Trophoblast cell (in vitro differentiated cells and primary cell): ENCODE measurements at regions not wholly inside any gene's neighbourhood (a gene's known extent, or its start where the extent isn't known, plus 50 kb on each side); places are given as distances from the start of the nearest gene placed in this dataset.

ENCODE experiments used
- DNase-seq, 2 donors: peaks; one replicate each; pipeline ENCODE4 v3.0.0-alpha.2; 2016
- H2AFZ ChIP-seq: 2 replicates; pipeline ENCODE4 v1.6.1; 2013; ENCODE audit warnings: low read length, moderate library complexity, mild to moderate bottlenecking; ENCODE audit not compliant: insufficient read depth, poor library complexity
- H2AK5ac ChIP-seq: 2 replicates; pipeline ENCODE4 v1.6.1; 2013; ENCODE audit warnings: mild to moderate bottlenecking, low read length
- H2BK120ac ChIP-seq: 2 replicates; pipeline ENCODE4 v1.6.1; 2013; ENCODE audit warnings: low read length, mild to moderate bottlenecking, moderate library complexity; ENCODE audit not compliant: insufficient read depth, poor library complexity
- H2BK12ac ChIP-seq: 2 replicates; pipeline ENCODE4 v1.6.1; 2013; ENCODE audit warnings: mild to moderate bottlenecking, low read length, moderate library complexity
- H2BK5ac ChIP-seq: 2 replicates; pipeline ENCODE4 v1.6.1; 2013; ENCODE audit warnings: low read length, low read depth, moderate library complexity, mild to moderate bottlenecking; ENCODE audit not compliant: poor library complexity
- H3K14ac ChIP-seq: 2 replicates; pipeline ENCODE4 v1.6.1; 2013; ENCODE audit warnings: mild to moderate bottlenecking, low read length
- H3K18ac ChIP-seq: 2 replicates; pipeline ENCODE4 v1.6.1; 2013; ENCODE audit warnings: mild to moderate bottlenecking, low read length
- H3K23ac ChIP-seq: 2 replicates; pipeline ENCODE4 v1.6.1; 2013; ENCODE audit warnings: low read length
- H3K27ac ChIP-seq: 2 replicates; pipeline ENCODE4 v1.5.1; 2013; ENCODE audit warnings: low read depth, mild to moderate bottlenecking, inconsistent platforms, low read length, moderate library complexity
- H3K27me3 ChIP-seq: 2 replicates; pipeline ENCODE4 v1.6.1; 2013; ENCODE audit warnings: inconsistent platforms, mild to moderate bottlenecking, low read length, moderate library complexity; ENCODE audit not compliant: insufficient read depth
- H3K36me3 ChIP-seq, 2 experiments: 1 replicate in 1 of 2; 2 replicates in 1 of 2; pipeline ENCODE4 v1.6.1; 2013; ENCODE audit warnings: low read length in 2 of 2, mild to moderate bottlenecking in 2 of 2, moderate library complexity in 1 of 2; ENCODE audit not compliant: insufficient read depth in 2 of 2, control insufficient read depth in 1 of 2
- H3K4ac ChIP-seq: 2 replicates; pipeline ENCODE4 v1.6.1; 2013; ENCODE audit warnings: low read depth, mild to moderate bottlenecking, low read length, moderate library complexity
- H3K4me1 ChIP-seq, 2 experiments: 1 replicate in 1 of 2; 2 replicates in 1 of 2; pipeline ENCODE4 v1.6.1; 2013; ENCODE audit warnings: low read length in 2 of 2, mild to moderate bottlenecking in 2 of 2, moderate library complexity in 1 of 2; ENCODE audit not compliant: insufficient read depth in 2 of 2, control insufficient read depth in 1 of 2
- H3K4me2 ChIP-seq: 2 replicates; pipeline ENCODE4 v1.6.1; 2013; ENCODE audit warnings: inconsistent platforms, mild to moderate bottlenecking, low read length, moderate library complexity
- H3K4me3 ChIP-seq: 2 replicates; pipeline ENCODE4 v1.5.1; 2013; ENCODE audit warnings: mild to moderate bottlenecking, low read depth, low read length, inconsistent platforms
- H3K79me1 ChIP-seq: one replicate; pipeline ENCODE4 v1.6.1; 2013; ENCODE audit warnings: low read length
- H3K79me2 ChIP-seq: 2 replicates; pipeline ENCODE4 v1.6.1; 2013; ENCODE audit warnings: low read length, mild to moderate bottlenecking; ENCODE audit not compliant: control insufficient read depth, insufficient read depth, poor library complexity
- H3K9ac ChIP-seq: 2 replicates; pipeline ENCODE4 v1.6.1; 2013; ENCODE audit warnings: mild to moderate bottlenecking, low read length
- H3K9me3 ChIP-seq: 2 replicates; pipeline ENCODE4 v1.6.1; 2013; ENCODE audit warnings: low read depth, mild to moderate bottlenecking, control low read depth, inconsistent platforms, low read length; ENCODE audit not compliant: insufficient read depth
- H4K12ac ChIP-seq: 2 replicates; pipeline ENCODE4 v1.6.1; 2013; ENCODE audit warnings: low read depth, mild to moderate bottlenecking, low read length, moderate library complexity
- H4K8ac ChIP-seq: 2 replicates; pipeline ENCODE4 v1.6.1; 2013; ENCODE audit warnings: low read depth, mild to moderate bottlenecking, low read length, moderate library complexity
- H4K91ac ChIP-seq: one replicate; pipeline ENCODE4 v1.6.1; 2013; ENCODE audit warnings: low read depth, mild to moderate bottlenecking, low read length, moderate library complexity
- WGBS: extraction: QIAGEN DNeasy Blood & Tissue Kit; methylation state at CpG from one replicate; pipeline ENCODE4 v1.1.7; 2013; ENCODE audit warnings: missing lambda C conversion rate; ENCODE audit not compliant: insufficient read length, insufficient coverage; ENCODE audit errors: extremely low coverage; 5-methylcytosine and 5-hydroxymethylcytosine counted together

DNA sequence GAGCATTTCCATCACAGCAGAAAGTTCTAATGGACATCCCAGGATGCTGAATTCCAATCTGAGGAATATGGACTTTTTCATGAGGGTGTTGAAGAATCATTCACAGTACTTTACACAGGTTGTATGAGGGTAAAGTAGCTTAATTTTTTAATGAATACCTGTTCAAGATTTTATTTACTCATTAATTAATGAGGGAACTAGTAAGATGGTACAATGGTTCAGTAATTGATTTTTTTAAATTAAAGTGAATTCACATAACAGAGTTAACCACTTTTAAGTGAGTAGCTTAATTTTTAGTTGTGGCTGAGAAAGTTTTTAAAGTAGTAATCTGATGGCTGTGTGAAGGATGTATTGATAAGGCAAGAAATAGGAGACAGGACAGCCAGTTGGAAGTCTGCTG is 266.5 kb downstream of the GFRA1 start:
- no peak overlapping the region for H3K18ac ChIP-seq
- no peak overlapping the region for H3K9ac ChIP-seq
- H3K4me3 ChIP-seq, result no peak overlapping the region
- H3K36me3 ChIP-seq, result no peaks in the 10 kb centered on the region
- H3K23ac ChIP-seq, result no peak overlapping the region
- DNase-seq, result no peak
- H3K4me1 ChIP-seq, result no peaks in the 10 kb centered on the region
- peaks cover 3% of the 10 kb centered on the region for H3K27me3 ChIP-seq
- H2AFZ ChIP-seq, result no peak overlapping the region
- peaks cover 1% of the 10 kb centered on the region for H3K9me3 ChIP-seq
- H2BK12ac ChIP-seq, result no peak overlapping the region
- H2AK5ac ChIP-seq, result no peak overlapping the region
- no peak overlapping the region for H2BK5ac ChIP-seq
- H4K91ac ChIP-seq, result no peak overlapping the region
- no peak overlapping the region for H2BK120ac ChIP-seq
- no peak overlapping the region for H4K8ac ChIP-seq
- no peak overlapping the region for H3K4me2 ChIP-seq
- no peaks in the 10 kb centered on the region for H3K79me1 ChIP-seq
- H3K79me2 ChIP-seq, result no peaks in the 10 kb centered on the region
- no peak overlapping the region for H3K4ac ChIP-seq
- no peak overlapping the region for H3K14ac ChIP-seq
- H3K27ac ChIP-seq, result no peak overlapping the region
- H4K12ac ChIP-seq, result no peak overlapping the region

- Histone ChIP-seq H3K4ac (no peak overlapping the region), H3K79me2 (no peaks in the 10 kb centered on the region), H3K9me3 (peaks cover 1% of the 10 kb centered on the region), H3K18ac (no peak overlapping the region), H3K23ac (no peak overlapping the region), H3K4me3 (no peak overlapping the region), H3K4me2 (no peak overlapping the region), H4K8ac (no peak overlapping the region), H3K4me1 (peaks cover 0 to 2% of the 10 kb centered on the region in 2 experiments), H3K27ac (no peak overlapping the region), H4K12ac (no peak overlapping the region), H2AFZ (no peak overlapping the region), H3K79me1 (no peaks in the 10 kb centered on the region), H3K9ac (no peak overlapping the region), H2AK5ac (no peak overlapping the region), H4K91ac (no peak overlapping the region), H2BK5ac (no peak overlapping the region), H3K14ac (no peak overlapping the region), H3K27me3 (peaks cover 3% of the 10 kb centered on the region), H2BK120ac (no peak overlapping the region), H2BK12ac (no peak overlapping the region), H3K36me3 (no peaks in the 10 kb centered on the region)
- DNase-seq, result peak in 1 of 2 donors; percentile 23
- WGBS, result no CpG with 5 or more reads among the region's 2 CpGs
Measured at GRCh38 chr10:116005301-116005700, 267.7 kb downstream of the GFRA1 start.

DNA sequence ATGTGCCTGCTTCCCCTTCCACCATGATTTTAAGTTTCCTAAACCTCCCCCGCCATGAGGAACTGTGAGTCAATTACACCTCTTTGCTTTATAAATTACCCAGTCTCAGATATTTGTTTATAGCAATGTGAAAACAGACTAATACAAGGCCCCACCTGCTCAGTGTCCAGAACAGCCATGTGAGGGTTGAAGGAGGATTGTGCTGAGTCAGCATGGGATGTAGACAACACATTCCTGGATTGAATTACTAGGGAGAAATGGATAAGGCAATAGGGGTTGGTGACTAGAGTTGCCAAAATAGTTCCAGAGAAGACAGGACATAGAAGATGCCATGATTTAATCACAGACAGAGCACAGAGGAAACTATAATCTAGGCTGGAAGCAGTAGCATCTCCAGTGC is 270.3 kb downstream of the GFRA1 start:
- Histone ChIP-seq H3K23ac (no peak overlapping the region), H2AFZ (no peak overlapping the region), H3K14ac (no peak overlapping the region), H3K4me3 (no peak overlapping the region), H4K12ac (no peak overlapping the region), H2BK12ac (no peak overlapping the region), H2BK120ac (no peak overlapping the region), H3K4me1 (peaks cover 2 to 8% of the 10 kb centered on the region in 2 experiments), H2AK5ac (no peak overlapping the region), H3K36me3 (no peaks in the 10 kb centered on the region), H3K18ac (no peak overlapping the region), H3K27me3 (peaks cover 3% of the 10 kb centered on the region), H4K91ac (no peak overlapping the region), H3K4me2 (no peak overlapping the region), H4K8ac (no peak overlapping the region), H3K79me1 (no peaks in the 10 kb centered on the region), H3K79me2 (no peaks in the 10 kb centered on the region), H3K27ac (no peak overlapping the region), H3K4ac (no peak overlapping the region), H2BK5ac (no peak overlapping the region), H3K9me3 (peaks cover 2% of the 10 kb centered on the region), H3K9ac (no peak overlapping the region)
- DNase-seq, result no peak
- no CpG with 5 or more reads among the region's 1 CpG for WGBS

GRCh38 chr10:116001976-116002375 is 271.0 kb downstream of the GFRA1 start:
- Histone ChIP-seq H2AFZ (no peak overlapping the region), H3K79me1 (no peaks in the 10 kb centered on the region), H4K12ac (no peak overlapping the region), H3K14ac (no peak overlapping the region), H2BK120ac (no peak overlapping the region), H3K4ac (no peak overlapping the region), H3K4me1 (peaks cover 4 to 10% of the 10 kb centered on the region in 2 experiments), H3K79me2 (no peaks in the 10 kb centered on the region), H3K27ac (no peak overlapping the region), H3K23ac (no peak overlapping the region), H4K8ac (no peak overlapping the region), H3K36me3 (no peaks in the 10 kb centered on the region), H2BK5ac (no peak overlapping the region), H3K9me3 (peaks cover 6% of the 10 kb centered on the region), H4K91ac (no peak overlapping the region), H3K4me3 (no peak overlapping the region), H2BK12ac (no peak overlapping the region), H3K9ac (no peak overlapping the region), H3K4me2 (no peak overlapping the region), H2AK5ac (no peak overlapping the region), H3K27me3 (peaks cover 3% of the 10 kb centered on the region), H3K18ac (no peak overlapping the region)
- DNase-seq, result no peak
- WGBS, result no CpG with 5 or more reads among the region's 4 CpGs
